IMR-90 (cell line): ENCODE measurements at regions not wholly inside any gene's neighbourhood (a gene's known extent, or its start where the extent isn't known, plus 50 kb on each side); places are given as distances from the start of the nearest gene placed in this dataset.

Experiments used
- ATAC-seq: fragments of 200-7000 bp; cut with Tn5 transposase; 2 replicates; pipeline ENCODE4 v1.9.1; 2020; ENCODE audit warnings: low read depth, mild to moderate bottlenecking, moderate library complexity
- BruUV-seq: library from RNA; stranded (reverse); fragments of 400-500 nt; replicated peaks from 2 replicates; lab custom pipeline; 2021; lab: Mats Ljungman, UMichigan
- CTCF ChIA-PET: fragments of 300-600 bp; formaldehyde crosslinking; extraction: SDS; loops from one replicate; lab custom pipeline; 2021; ENCODE audit warnings: antibody characterized with exemption; lab: Yijun Ruan, JAX
- POLR2A ChIA-PET: fragments of 300-600 bp; sonication (Branson Sonifier 250); formaldehyde crosslinking; loops from one replicate; lab custom pipeline; 2022; ENCODE audit warnings: antibody characterized with exemption; ENCODE audit not compliant: unreplicated experiment; lab: Charles Lee
- DNase-seq: peaks from one replicate; pipeline ENCODE4 v3.0.0; 2013
- H2AFZ ChIP-seq: replicated peaks from 2 replicates; pipeline ENCODE3; 2013; ENCODE audit warnings: low read length, mild to moderate bottlenecking; ENCODE audit not compliant: poor library complexity
- H2AK5ac ChIP-seq: 2 replicates; pipeline ENCODE4 v1.6.1; 2013; ENCODE audit warnings: low read depth, low read length, inconsistent platforms
- H2AK9ac ChIP-seq: replicated peaks from 2 replicates; pipeline ENCODE3; 2013; ENCODE audit warnings: mild to moderate bottlenecking, low read depth, low read length, moderate library complexity; ENCODE audit not compliant: poor library complexity
- H2BK120ac ChIP-seq: 2 replicates; pipeline ENCODE4 v1.6.1; 2013; ENCODE audit warnings: low read depth, low read length, inconsistent platforms
- H2BK15ac ChIP-seq: 3 replicates; pipeline ENCODE4 v1.6.1; 2013; ENCODE audit warnings: low read depth, low read length, inconsistent platforms
- H2BK20ac ChIP-seq: 2 replicates; pipeline ENCODE4 v1.6.1; 2013; ENCODE audit warnings: low read depth, mild to moderate bottlenecking, inconsistent platforms, low read length, moderate library complexity
- H2BK5ac ChIP-seq: 2 replicates; pipeline ENCODE4 v1.6.1; 2013; ENCODE audit warnings: mild to moderate bottlenecking, low read depth, low read length, inconsistent platforms; ENCODE audit not compliant: poor library complexity, severe bottlenecking
- H3K14ac ChIP-seq: replicated peaks from 2 replicates; pipeline ENCODE4 v1.6.1; 2013; ENCODE audit warnings: low read depth, low read length, inconsistent platforms
- H3K18ac ChIP-seq: 2 replicates; pipeline ENCODE4 v1.6.1; 2013; ENCODE audit warnings: low read depth, low read length, control low read depth
- H3K23ac ChIP-seq: 2 replicates; pipeline ENCODE4 v1.6.1; 2013; ENCODE audit warnings: low read depth, low read length, inconsistent platforms
- H3K27ac ChIP-seq: 2 replicates; pipeline ENCODE4 v1.5.1; 2013; ENCODE audit warnings: mild to moderate bottlenecking, control low read depth, low read length; ENCODE audit not compliant: insufficient read depth
- H3K27me3 ChIP-seq: 2 replicates; pipeline ENCODE4 v1.6.1; 2013; ENCODE audit warnings: low read length; ENCODE audit not compliant: control insufficient read depth, insufficient read depth
- H3K36me3 ChIP-seq: 2 replicates; pipeline ENCODE4 v1.6.1; 2013; ENCODE audit warnings: low read length, mixed read lengths; ENCODE audit not compliant: control insufficient read depth, insufficient read depth
- H3K4ac ChIP-seq: 2 replicates; pipeline ENCODE4 v1.6.1; 2013; ENCODE audit warnings: low read depth, low read length, inconsistent platforms
- H3K4me1 ChIP-seq: 2 replicates; pipeline ENCODE4 v1.6.1; 2013; ENCODE audit warnings: low read length, mixed read lengths; ENCODE audit not compliant: control insufficient read depth, insufficient read depth
- H3K4me2 ChIP-seq: 2 replicates; pipeline ENCODE4 v1.6.1; 2013; ENCODE audit warnings: low read depth, mild to moderate bottlenecking, control low read depth, low read length, moderate library complexity
- H3K4me3 ChIP-seq: 2 replicates; pipeline ENCODE4 v1.5.1; 2013; ENCODE audit warnings: low read depth, mild to moderate bottlenecking, control low read depth, low read length, moderate library complexity; ENCODE audit not compliant: insufficient read depth
- H3K56ac ChIP-seq: 2 replicates; pipeline ENCODE4 v1.6.1; 2013; ENCODE audit warnings: low read length, inconsistent platforms; ENCODE audit not compliant: insufficient read depth; ENCODE audit errors: extremely low read depth
- H3K79me1 ChIP-seq, 2 experiments: 2 replicates each; pipeline ENCODE4 v1.6.1; 2013; ENCODE audit warnings: low read length in 2 of 2, inconsistent platforms in 1 of 2, low read depth in 1 of 2
- H3K9ac ChIP-seq: 2 replicates; pipeline ENCODE4 v1.6.1; 2013; ENCODE audit warnings: low read depth, low read length, control low read depth
- H3K9me1 ChIP-seq: 2 replicates; pipeline ENCODE4 v1.6.1; 2013; ENCODE audit warnings: low read length, inconsistent platforms; ENCODE audit not compliant: insufficient read depth
- H3K9me3 ChIP-seq: 2 replicates; pipeline ENCODE4 v1.6.1; 2013; ENCODE audit warnings: low read length; ENCODE audit not compliant: control insufficient read depth, insufficient read depth
- H4K20me1 ChIP-seq: 2 replicates; pipeline ENCODE4 v1.6.1; 2013; ENCODE audit warnings: low read length, inconsistent platforms; ENCODE audit not compliant: insufficient read depth
- H4K5ac ChIP-seq: 2 replicates; pipeline ENCODE4 v1.6.1; 2013; ENCODE audit warnings: mild to moderate bottlenecking, low read depth, low read length, control low read depth
- H4K8ac ChIP-seq, 2 experiments: 2 replicates each; pipeline ENCODE4 v1.6.1; 2013; ENCODE audit warnings: low read depth in 2 of 2, low read length in 2 of 2, control low read depth in 1 of 2, inconsistent platforms in 1 of 2
- H4K91ac ChIP-seq: 2 replicates; pipeline ENCODE4 v1.6.1; 2013; ENCODE audit warnings: low read depth, low read length, inconsistent platforms; ENCODE audit not compliant: insufficient read depth
- BHLHE40 ChIP-seq: fragments of 150-350 bp; IDR thresholded peaks from 2 replicates; pipeline ENCODE4 v1.6.1; 2016; ENCODE audit warnings: mild to moderate bottlenecking, low read depth, low read length
- CEBPB ChIP-seq: IDR thresholded peaks from 2 replicates; pipeline ENCODE4 v1.6.1; 2012; ENCODE audit warnings: low read depth, low read length, improper control_type of control experiment
- CHD1 ChIP-seq: IDR thresholded peaks from 2 replicates; pipeline ENCODE4 v1.6.1; 2012; ENCODE audit warnings: low read depth, low read length, improper control_type of control experiment
- CTCF ChIP-seq: conservative IDR thresholded peaks from 2 replicates; pipeline ENCODE4 v1.5.1; 2012; ENCODE audit warnings: mild to moderate bottlenecking, low read depth, low read length, improper control_type of control experiment
- ELK1 ChIP-seq: fragments of 150-350 bp; IDR thresholded peaks from 2 replicates; pipeline ENCODE4 v1.6.1; 2016; ENCODE audit warnings: low read depth, mild to moderate bottlenecking, low read length, moderate library complexity, borderline replicate concordance
- FOS ChIP-seq: fragments of 150-350 bp; IDR thresholded peaks from 2 replicates; pipeline ENCODE4 v1.6.1; 2016; ENCODE audit warnings: low read depth, low read length
- MAFK ChIP-seq: IDR thresholded peaks from 2 replicates; pipeline ENCODE4 v1.6.1; 2012; ENCODE audit warnings: low read depth, low read length, improper control_type of control experiment
- MAZ ChIP-seq: IDR thresholded peaks from 2 replicates; pipeline ENCODE4 v1.6.1; 2012; ENCODE audit warnings: low read depth, mild to moderate bottlenecking, low read length, improper control_type of control experiment, moderate library complexity, borderline replicate concordance
- MXI1 ChIP-seq: IDR thresholded peaks from 2 replicates; pipeline ENCODE4 v1.6.1; 2012; ENCODE audit warnings: low read depth, mild to moderate bottlenecking, low read length, moderate library complexity, borderline replicate concordance
- NFE2L2 ChIP-seq: fragments of 150-350 bp; IDR thresholded peaks from 2 replicates; pipeline ENCODE4 v1.6.1; 2016; ENCODE audit warnings: low read depth, mild to moderate bottlenecking, low read length
- POLR2A ChIP-seq: IDR thresholded peaks from 2 replicates; pipeline ENCODE4 v1.6.1; 2012; ENCODE audit warnings: mild to moderate bottlenecking, low read depth, low read length
- RAD21 ChIP-seq: IDR thresholded peaks from 2 replicates; pipeline ENCODE4 v1.6.1; 2012; ENCODE audit warnings: low read length, improper control_type of control experiment
- RCOR1 ChIP-seq: IDR thresholded peaks from 2 replicates; pipeline ENCODE4 v1.6.1; 2012; ENCODE audit warnings: mild to moderate bottlenecking, low read length, improper control_type of control experiment; ENCODE audit not compliant: insufficient replicate concordance
- RFX5 ChIP-seq: IDR thresholded peaks from 2 replicates; pipeline ENCODE4 v1.8.0; 2012; ENCODE audit warnings: low read depth, mild to moderate bottlenecking, low read length, moderate library complexity
- SMC3 ChIP-seq: fragments of 150-350 bp; IDR thresholded peaks from 2 replicates; pipeline ENCODE4 v1.6.1; 2016; ENCODE audit warnings: low read depth, mild to moderate bottlenecking, antibody characterized with exemption, low read length, moderate library complexity
- USF2 ChIP-seq: fragments of 150-350 bp; IDR thresholded peaks from 2 replicates; pipeline ENCODE4 v1.6.1; 2017; ENCODE audit warnings: mild to moderate bottlenecking, antibody characterized with exemption, low read length, low read depth
- WGBS, 2 experiments: methylation state at CpG; one replicate each; pipeline versions ENCODE4 v1.1.5 to v1.1.7; 2013; ENCODE audit warnings: missing lambda C conversion rate in 2 of 2; ENCODE audit not compliant: insufficient read length in 1 of 2; ENCODE audit errors: extremely low coverage in 2 of 2; 5-methylcytosine and 5-hydroxymethylcytosine counted together
- dilution Hi-C: fragments of 300-500 bp; cut with HindIII; formaldehyde crosslinking; loops from one replicate; pipeline ENCODE4 v1.14.3; 2018; ENCODE audit warnings: low sequenced_read_pairs; ENCODE audit not compliant: unreplicated experiment
- in situ Hi-C: fragments of 300-500 bp; cut with MboI; formaldehyde crosslinking; loops from 3 replicates; pipeline ENCODE4 v1.14.3; 2019; ENCODE audit warnings: low sequenced_read_pairs, inconsistent platforms, mixed read lengths
- intact Hi-C: fragments of 100-400 bp; cut with micrococcal nuclease; formaldehyde crosslinking; loops from 2 replicates; pipeline ENCODE4 v1.10.0; 2022

GRCh38 chr13:40486518-40487163, 179.8 kb downstream of the FOXO1 start:
- H2BK5ac ChIP-seq: no peak overlapping the region

More at GRCh38 chr13:40486518-40487163, 179.8 kb downstream of the FOXO1 start:
- Histone ChIP-seq H3K9ac (no peak overlapping the region), H3K14ac (no peak overlapping the region), H3K56ac (no peak overlapping the region), H3K18ac (no peak overlapping the region), H2AK5ac (no peak overlapping the region), H3K4ac (no peak overlapping the region), H2BK20ac (no peak overlapping the region), H2BK15ac (no peak overlapping the region), H3K9me3 (peaks cover 2% of the 10 kb centered on the region; the same call in 1 of the 2 replicates), H3K27ac (no peak overlapping the region), H3K4me1 (no peaks in the 10 kb centered on the region), H3K4me3 (no peak overlapping the region), H3K4me2 (no peak overlapping the region), H4K20me1 (no peaks in the 10 kb centered on the region), H3K27me3 (no peaks in the 10 kb centered on the region; the same call in 1 of the 2 replicates), H3K36me3 (no peaks in the 10 kb centered on the region), H4K91ac (no peak overlapping the region), H4K5ac (no peak overlapping the region), H3K23ac (no peak overlapping the region), H3K9me1 (no peaks in the 10 kb centered on the region), H2AFZ (no peak overlapping the region), H2BK120ac (no peak overlapping the region), H4K8ac (no peak overlapping the region), H3K79me1 (no peaks in the 10 kb centered on the region), H2AK9ac (no peak overlapping the region)
- TF ChIP-seq USF2 (no peak), SMC3 (no peak), POLR2A (no peak), CTCF (no peak), RCOR1 (no peak), MAFK (no peak), RFX5 (no peak), RAD21 (no peak), ELK1 (no peak), CHD1 (no peak), CEBPB (no peak), MXI1 (no peak), BHLHE40 (no peak), MAZ (no peak), FOS (no peak), NFE2L2 (no peak)
- ChIA-PET POLR2A (no interaction called here), CTCF (no interaction called here)
- BruUV-seq: no TSS peak
- intact Hi-C loops: no loop called here
- 15% methylated on average over 4 of the region's 12 CpGs; no CpG with 5 or more reads in 1 of the 2 experiments for WGBS, 2 experiments
- DNase-seq: no peak
- in situ Hi-C loops: no loop called here
- dilution Hi-C loops: no loop called here
- no peak for ATAC-seq
